HG02884 (cell line): ENCODE measurements at regions not wholly inside any gene's neighbourhood (a gene's known extent, or its start where the extent isn't known, plus 50 kb on each side); places are given as distances from the start of the nearest gene placed in this dataset.
"Not testable (repeated sequence)": the region's sequence is repeated elsewhere in the genome, so short reads cannot be mapped to it uniquely, and the experiment has no call there.

ENCODE experiments used
- ATAC-seq: cut with Tn5 transposase; IDR thresholded peaks from one replicate; pipeline ENCODE4 v1.9.1; 2021; ENCODE audit warnings: mild to moderate bottlenecking, moderate library complexity; ENCODE audit not compliant: unreplicated experiment

DNA sequence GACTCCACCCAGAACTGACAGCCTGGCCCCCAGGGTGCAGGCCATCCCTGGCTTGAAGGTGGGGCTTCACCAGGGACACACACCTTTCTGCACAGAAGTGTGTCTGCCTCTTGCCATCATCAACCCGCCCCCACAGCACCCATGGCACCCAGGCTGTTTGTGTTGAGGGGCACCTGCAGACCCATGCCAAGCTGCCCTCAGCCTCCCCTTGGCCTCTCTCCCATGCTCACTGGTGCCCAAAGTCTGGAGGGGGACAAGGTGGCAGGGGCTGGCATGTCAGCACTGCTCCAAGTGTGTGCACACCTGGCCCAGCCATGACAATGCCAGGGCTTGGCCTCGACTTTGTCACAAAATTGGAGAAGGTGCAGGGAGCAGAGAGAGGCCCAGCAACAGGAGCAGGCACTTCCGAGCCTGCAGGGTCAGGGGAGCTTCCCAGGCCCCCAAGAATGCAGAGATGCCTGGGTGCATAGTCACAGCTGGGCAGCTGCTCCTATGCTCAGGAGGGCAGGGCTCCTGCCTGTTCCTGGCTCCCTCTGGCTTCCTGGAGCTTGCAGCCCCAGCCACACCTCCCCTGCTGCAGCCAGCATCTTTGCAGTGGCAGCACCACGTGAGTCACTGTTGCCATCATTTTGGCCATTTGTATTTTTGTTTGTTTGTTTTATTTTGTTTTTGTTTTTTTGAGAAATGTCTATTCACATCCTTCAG, 280.6 kb upstream of the UBE2E3 start:
- ATAC-seq = no peak

DNA sequence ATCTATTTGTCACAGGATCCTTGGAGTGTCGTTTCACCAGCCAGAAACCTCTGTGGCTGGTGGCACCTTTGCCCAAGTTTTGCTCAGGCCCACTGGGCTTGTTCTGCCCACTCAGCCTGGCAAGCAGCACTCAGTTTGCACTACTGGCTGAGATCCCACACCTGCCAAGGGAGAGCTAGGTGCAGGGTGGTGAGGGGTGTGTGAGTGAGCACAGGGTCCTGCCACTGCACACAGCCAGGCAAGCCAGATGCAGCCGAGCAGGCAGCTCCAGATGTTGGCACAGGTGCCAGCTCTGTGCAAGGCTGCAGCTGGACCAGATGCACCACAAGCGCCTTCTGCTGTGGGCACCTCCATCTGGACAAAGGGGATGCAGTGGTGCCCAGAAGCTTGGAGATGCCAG, 281.7 kb upstream of the UBE2E3 start:
- no peak for ATAC-seq

DNA sequence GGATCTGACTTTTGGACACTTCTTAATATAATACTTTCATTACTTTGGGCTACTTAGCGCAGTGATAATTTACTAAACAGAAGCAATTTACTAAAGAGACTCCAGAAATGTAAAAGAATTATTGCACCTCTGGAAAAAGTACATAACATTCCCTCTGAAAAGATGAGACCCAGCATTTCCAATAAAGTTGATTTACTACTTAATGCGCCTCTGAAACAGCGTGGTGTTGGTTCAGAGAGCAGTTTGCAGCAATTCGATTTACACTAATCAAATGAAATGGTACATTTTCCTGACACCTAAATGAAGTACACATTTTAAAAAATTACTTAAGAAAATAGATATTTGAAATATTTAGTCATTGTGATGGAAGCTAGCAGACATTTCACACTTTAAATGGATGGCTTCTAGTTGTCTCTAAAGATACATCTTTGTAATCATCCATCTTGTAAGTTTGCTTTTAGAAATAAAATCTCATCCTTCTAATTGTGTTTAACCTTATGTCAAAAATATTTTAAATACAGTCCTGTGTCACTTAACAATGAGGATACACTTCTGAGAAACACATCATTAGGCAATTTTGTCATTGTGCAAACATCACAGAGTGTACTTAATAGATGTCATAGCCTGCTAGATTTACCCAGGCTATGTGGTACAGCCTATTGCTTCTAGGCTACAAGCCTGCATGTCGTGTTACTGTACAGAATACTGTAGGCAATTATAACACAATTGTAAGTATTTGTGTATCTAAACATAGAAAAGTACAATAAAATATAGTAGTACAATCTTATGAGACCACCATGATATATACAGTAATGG, 284.6 kb upstream of the UBE2E3 start:
- ATAC-seq = no peak

DNA sequence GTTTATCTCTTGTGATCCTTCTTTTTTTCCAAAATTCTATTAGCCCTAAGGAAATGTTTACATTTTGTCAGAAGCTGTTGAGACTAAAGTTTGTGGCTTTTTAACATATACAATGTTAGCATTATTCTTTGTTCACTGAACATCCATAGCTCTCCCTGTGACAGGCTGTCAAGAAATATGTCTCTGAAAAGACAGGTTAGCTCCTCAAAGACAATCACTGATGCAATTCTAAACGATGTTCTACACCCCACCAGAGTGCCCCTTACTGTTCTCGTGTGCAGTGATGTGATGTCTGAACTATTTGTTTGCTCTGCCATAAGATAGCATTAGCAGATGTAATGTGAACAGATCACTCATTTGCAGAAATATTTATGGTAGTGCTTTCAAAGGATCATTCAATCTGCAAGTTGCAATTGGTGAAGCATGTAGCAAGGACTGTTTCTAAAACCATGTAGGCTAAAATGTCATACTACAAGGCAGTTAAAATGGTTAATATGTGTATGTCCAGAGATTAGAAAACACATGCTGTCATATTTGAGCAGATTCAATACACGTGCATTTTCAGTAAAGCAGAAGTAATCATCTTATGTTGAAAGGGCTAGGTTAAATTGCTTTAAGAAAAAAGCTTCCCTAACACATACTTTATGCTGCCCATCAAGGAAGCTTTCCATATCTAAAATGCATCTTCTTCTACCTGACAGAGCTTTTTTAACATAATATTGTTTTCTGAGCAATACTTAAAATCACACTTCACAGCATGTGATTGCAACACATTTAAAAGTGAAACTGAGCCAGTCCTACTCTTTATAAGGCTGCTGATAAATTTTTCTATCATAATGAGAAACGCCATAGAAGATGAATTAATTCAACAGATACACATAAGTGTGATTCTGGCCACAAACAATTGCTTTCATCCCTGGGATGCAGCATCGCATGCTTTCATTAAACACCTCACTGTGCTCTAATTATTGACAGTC, 285.7 kb upstream of the UBE2E3 start:
- ATAC-seq = no peak

DNA sequence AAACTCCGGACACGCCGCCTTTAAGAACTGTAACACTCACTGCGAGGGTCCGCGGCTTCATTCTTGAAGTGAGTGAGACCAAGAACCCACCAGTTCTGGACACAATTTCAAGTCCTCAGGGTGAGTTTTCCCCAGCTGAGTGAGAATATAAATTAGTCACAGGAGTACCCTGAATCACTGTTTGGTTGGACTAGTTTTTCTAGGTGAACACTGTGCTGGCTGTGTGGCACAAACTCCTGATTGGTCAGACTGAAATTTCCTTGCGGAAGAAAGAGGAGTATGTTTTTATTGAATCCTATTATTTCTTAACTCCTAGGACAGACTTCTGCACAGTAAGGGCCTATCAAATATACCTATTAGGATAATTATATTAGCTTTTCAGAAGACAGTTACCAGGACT, 288.1 kb upstream of the UBE2E3 start:
- no peak for ATAC-seq

GRCh38 chr2:180691855-180692223, 288.6 kb upstream of the UBE2E3 start:
- not testable (repeated sequence) for ATAC-seq

DNA sequence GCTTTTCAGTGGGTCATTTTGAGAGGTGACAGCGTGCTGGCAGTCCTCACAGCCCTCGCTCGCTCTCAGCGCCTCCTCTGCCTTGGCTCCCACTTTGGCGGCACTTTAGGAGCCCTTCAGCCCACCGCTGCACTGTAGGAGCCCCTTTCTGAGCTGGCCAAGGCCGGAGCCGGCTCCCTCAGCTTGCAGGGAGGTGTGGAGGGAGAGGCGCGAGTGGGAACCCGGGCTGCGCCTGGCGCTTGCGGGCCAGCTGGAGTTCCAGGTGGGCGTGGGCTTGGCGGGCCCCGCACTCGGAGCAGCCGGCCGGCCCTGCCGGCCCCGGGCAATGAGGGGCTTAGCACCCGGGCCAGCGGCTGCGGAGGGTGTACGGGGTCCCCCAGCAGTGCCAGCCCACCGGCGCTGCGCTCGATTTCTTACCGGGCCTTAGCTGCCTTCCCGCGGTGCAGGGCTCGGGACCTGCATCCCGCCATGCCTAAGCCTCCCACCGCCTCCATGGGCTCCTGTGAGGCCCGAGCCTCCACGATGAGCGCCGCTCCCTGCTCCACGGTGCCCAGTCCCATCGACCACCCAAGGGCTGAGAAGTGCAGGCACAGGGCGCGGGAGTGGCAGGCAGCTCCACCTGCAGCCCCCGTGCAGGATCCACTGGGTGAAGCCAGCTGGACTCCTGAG, 289.1 kb upstream of the UBE2E3 start:
- not testable (repeated sequence) for ATAC-seq

- ATAC-seq = no peak
Observed at GRCh38 chr2:180690611-180691010, 289.8 kb upstream of the UBE2E3 start.

DNA sequence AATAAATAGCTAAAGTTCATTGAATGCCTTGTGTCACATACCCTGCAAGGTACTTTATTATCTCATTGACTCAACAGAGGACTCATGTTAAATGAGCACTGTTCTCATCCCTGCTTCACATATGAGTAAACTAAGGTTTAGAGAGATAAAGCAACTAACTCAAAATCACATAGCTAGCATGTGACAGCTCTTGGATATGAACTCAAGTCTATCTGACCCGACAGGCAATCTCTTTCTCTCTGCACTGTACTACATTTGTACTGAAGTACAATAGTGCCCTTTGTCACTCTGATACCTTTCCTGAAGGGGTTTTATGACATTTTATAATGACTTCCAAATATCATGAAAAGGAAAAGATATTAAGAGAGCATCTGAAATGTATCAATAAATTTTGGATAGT, 297.5 kb upstream of the UBE2E3 start:
- no peak for ATAC-seq

- ATAC-seq = no peak
Observed at GRCh38 chr2:180679693-180680092, 300.7 kb upstream of the UBE2E3 start.

- ATAC-seq = no peak
Observed at GRCh38 chr2:180678625-180678972, 301.8 kb upstream of the UBE2E3 start.

- no peak for ATAC-seq
Observed at GRCh38 chr2:180677930-180678624, 302.3 kb upstream of the UBE2E3 start.

DNA sequence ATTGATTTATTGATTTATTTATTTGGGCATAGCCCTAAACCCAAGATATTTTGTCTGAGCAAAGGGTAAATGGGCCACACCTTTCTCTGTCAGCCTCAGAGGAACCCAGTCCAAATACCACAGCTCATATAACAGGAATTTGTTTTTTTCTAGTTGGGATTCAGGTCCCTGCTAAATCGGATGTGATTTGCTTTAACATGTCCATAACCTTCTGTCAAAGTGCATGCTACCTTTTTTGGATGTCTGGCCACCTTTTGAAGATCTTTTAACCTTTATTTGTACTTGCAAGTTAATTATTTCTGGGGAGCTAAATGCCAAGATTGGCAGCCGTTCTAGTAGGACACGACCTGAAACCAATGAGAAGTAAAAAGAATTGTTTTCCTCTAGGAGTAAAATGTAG, 303.2 kb upstream of the UBE2E3 start:
- no peak for ATAC-seq

- ATAC-seq = no peak
Observed at GRCh38 chr2:180676520-180677025, 303.8 kb upstream of the UBE2E3 start.

DNA sequence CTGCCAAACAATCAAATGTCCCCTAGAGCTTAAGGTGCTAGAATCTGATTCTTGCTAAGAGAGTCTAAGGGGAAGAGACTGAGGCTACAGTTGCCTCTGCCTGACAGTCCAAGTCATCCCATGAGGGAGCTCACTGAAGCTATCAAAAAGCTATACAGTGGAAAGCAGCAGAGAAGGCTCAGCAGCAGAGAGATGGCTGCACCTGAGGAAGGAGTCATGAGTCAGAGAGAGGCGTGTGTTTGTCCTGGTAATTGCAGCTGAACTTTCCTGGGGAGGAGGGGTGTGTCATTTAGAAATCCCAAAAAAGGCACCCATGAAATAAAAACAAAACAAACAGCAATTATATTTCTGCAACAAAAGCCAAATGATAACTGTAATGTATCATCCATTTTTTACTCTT, 305.2 kb upstream of the UBE2E3 start:
- no peak for ATAC-seq

- ATAC-seq = no peak
Observed at GRCh38 chr2:180672377-180672776, 308.0 kb upstream of the UBE2E3 start.

DNA sequence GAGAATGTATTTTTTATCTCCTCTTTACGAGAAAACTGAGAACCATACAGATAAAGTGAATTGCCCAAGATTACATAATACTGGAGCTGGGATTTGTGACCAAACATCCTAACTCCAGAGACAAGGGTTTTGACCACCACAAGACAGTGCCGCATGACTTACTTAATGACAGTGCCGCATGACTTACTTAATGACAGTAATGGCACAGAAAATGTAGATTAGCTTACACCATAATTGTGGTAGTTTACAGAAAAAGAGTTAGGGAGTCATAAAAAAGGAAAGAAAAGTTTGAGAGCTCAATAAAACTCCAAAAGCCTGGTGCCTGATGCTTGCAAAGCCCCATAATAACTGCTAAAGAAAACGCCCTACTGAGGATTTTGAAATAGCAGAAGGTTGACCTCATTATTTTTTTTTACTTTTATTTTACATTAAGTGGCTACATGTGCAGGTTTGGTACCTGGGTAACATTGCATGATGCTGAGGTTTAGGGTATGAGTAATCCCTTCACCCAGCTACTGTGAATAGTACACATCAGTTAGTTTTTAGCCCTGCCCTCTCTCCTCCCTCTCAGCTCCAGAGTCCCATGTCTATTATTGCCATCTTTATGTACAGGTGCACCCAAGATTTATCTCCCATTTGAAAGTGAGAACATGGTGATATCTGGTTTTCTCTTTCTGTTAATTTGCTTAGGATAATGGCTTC, 310.0 kb upstream of the UBE2E3 start:
- no peak for ATAC-seq

DNA sequence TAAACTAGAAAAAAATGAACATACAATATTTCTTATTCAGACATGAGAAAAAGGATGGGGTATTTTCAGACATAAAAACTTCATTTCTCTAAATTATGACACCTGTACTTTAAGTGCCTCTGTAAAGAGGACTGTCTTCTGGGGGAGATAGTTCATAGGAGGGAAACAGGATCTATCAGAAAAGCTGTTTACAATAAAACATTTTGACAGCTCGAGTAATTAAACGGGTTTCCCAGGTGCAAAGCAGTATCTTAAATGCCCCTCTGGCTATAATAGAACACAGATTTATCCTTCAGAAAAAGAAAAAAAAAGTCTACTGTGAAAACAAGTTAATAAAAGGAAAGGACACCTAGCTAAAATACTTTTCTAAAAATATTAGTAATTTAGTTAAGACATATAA, 311.4 kb upstream of the UBE2E3 start:
- no peak for ATAC-seq

- ATAC-seq = no peak
Observed at GRCh38 chr2:180664507-180664906, 315.9 kb upstream of the UBE2E3 start.
